Calu3 (cell line): ENCODE measurements at regions not wholly inside any gene's neighbourhood (a gene's known extent, or its start where the extent isn't known, plus 50 kb on each side); places are given as distances from the start of the nearest gene placed in this dataset.
"Not testable (repeated sequence)": the region's sequence is repeated elsewhere in the genome, so short reads cannot be mapped to it uniquely, and the experiment has no call there.

Experiments
- BruUV-seq: library from RNA; stranded (reverse); fragments of 400-500 nt; replicated peaks from 2 replicates; lab custom pipeline; 2021; lab: Mats Ljungman, UMichigan
- CTCF ChIA-PET: fragments of 300-600 bp; sonication (Branson Sonifier 250); formaldehyde crosslinking; loops from one replicate; lab custom pipeline; 2022; ENCODE audit warnings: antibody characterized with exemption; lab: Charles Lee
- DNase-seq: peaks from one replicate; pipeline ENCODE4 v3.0.0; 2022
- H3K27ac Mint-ChIP-seq: one replicate; pipeline ENCODE4 v1.8.0; 2022; ENCODE audit warnings: mixed read lengths; ENCODE audit not compliant: unreplicated experiment
- H3K27me3 Mint-ChIP-seq: one replicate; pipeline ENCODE4 v1.8.0; 2022; ENCODE audit warnings: mixed read lengths; ENCODE audit not compliant: unreplicated experiment
- H3K36me3 Mint-ChIP-seq: one replicate; pipeline ENCODE4 v1.8.0; 2022; ENCODE audit warnings: mild to moderate bottlenecking, moderate library complexity, mixed read lengths; ENCODE audit not compliant: insufficient read depth, unreplicated experiment
- H3K4me1 Mint-ChIP-seq: one replicate; pipeline ENCODE4 v1.8.0; 2022; ENCODE audit warnings: mild to moderate bottlenecking, low read depth, mixed read lengths; ENCODE audit not compliant: unreplicated experiment
- H3K4me3 Mint-ChIP-seq: one replicate; pipeline ENCODE4 v1.8.0; 2022; ENCODE audit warnings: mild to moderate bottlenecking, low read depth, moderate library complexity, mixed read lengths; ENCODE audit not compliant: unreplicated experiment
- H3K9me3 Mint-ChIP-seq: one replicate; pipeline ENCODE4 v1.8.0; 2022; ENCODE audit warnings: low read depth, mixed read lengths; ENCODE audit not compliant: unreplicated experiment
- CTCF ChIP-seq: fragments of 200-600 bp; IDR thresholded peaks from one replicate; pipeline ENCODE4 v1.8.0; 2022; ENCODE audit warnings: antibody characterized with exemption; ENCODE audit not compliant: unreplicated experiment
- intact Hi-C: fragments of 100-400 bp; cut with micrococcal nuclease; formaldehyde crosslinking; loops from one replicate; pipeline ENCODE4 v1.10.0; 2022; ENCODE audit not compliant: unreplicated experiment

GRCh38 chr2:160592993-160593392, 99.4 kb upstream of the RBMS1 start:
- CTCF ChIA-PET = no interaction called here
- TF ChIP-seq CTCF = no peak
- intact Hi-C loops = no loop called here
- no peaks in the 10 kb centered on the region for H3K27me3 Mint-ChIP-seq
- no peak overlapping the region for H3K4me3 Mint-ChIP-seq
- no peaks in the 10 kb centered on the region for H3K36me3 Mint-ChIP-seq
- peaks cover 11% of the 10 kb centered on the region for H3K4me1 Mint-ChIP-seq
- no TSS peak for BruUV-seq
- DNase-seq = no peak
- H3K27ac Mint-ChIP-seq = no peak overlapping the region
- H3K9me3 Mint-ChIP-seq = no peaks in the 10 kb centered on the region

- BruUV-seq = no TSS peak
- no peak for TF ChIP-seq CTCF
- H3K36me3 Mint-ChIP-seq = no peaks in the 10 kb centered on the region
- no peak overlapping the region for H3K27ac Mint-ChIP-seq
- CTCF ChIA-PET = no interaction called here
- H3K9me3 Mint-ChIP-seq = no peaks in the 10 kb centered on the region
- intact Hi-C loops = no loop called here
- no peak for DNase-seq
- H3K4me1 Mint-ChIP-seq = peaks cover 7% of the 10 kb centered on the region
- no peaks in the 10 kb centered on the region for H3K27me3 Mint-ChIP-seq
- H3K4me3 Mint-ChIP-seq = no peak overlapping the region
These were observed 102.8 kb upstream of the RBMS1 start for GRCh38 chr2:160596441-160596840.

DNA sequence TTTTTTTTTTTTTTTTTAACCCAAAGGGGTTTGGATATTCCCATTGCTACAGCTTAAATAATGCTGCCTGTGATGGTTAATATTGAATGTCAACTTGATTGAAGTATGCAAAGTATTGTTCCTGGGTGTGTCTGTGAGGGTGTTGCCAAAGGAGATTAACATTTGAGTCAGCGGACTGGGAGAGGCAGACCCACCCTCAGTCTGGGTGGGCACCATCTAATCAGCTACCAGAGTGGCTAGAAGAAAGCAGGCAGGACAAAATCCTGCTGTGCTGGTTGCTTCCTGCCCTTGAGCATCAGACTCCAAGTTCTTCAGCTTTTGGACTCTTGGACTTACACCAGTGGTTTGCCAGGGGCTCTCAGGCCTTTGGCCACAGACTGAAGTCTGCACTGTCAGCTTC, 106.8 kb upstream of the RBMS1 start:
- H3K36me3 Mint-ChIP-seq, BruUV-seq, DNase-seq, H3K4me3 Mint-ChIP-seq, H3K27me3 Mint-ChIP-seq, H3K27ac Mint-ChIP-seq, intact Hi-C loops, H3K9me3 Mint-ChIP-seq: not testable (repeated sequence)
- peaks cover 32% of the 10 kb centered on the region for H3K4me1 Mint-ChIP-seq
- CTCF ChIA-PET = interaction anchor here (0.6 kb wide), 1 partner anchor 305 kb away, joined by 4 read pairs; no protein-coding TSS in a partner anchor

GRCh38 chr2:160602073-160602472, 108.5 kb upstream of the RBMS1 start:
- no peak for TF ChIP-seq CTCF
- Mint-ChIP-seq H3K9me3 (no peaks in the 10 kb centered on the region), H3K4me3 (no peak overlapping the region), H3K27ac (no peak overlapping the region), H3K36me3 (no peaks in the 10 kb centered on the region), H3K27me3 (no peaks in the 10 kb centered on the region), H3K4me1 (peaks cover 40% of the 10 kb centered on the region)
- no TSS peak for BruUV-seq
- CTCF ChIA-PET = interaction anchor here (0.6 to 0.7 kb wide), 2 partner anchors 11 to 368 kb away, joined by 3 to 7 read pairs; no protein-coding TSS in a partner anchor
- intact Hi-C loops = no loop called here
- no peak for DNase-seq

DNA sequence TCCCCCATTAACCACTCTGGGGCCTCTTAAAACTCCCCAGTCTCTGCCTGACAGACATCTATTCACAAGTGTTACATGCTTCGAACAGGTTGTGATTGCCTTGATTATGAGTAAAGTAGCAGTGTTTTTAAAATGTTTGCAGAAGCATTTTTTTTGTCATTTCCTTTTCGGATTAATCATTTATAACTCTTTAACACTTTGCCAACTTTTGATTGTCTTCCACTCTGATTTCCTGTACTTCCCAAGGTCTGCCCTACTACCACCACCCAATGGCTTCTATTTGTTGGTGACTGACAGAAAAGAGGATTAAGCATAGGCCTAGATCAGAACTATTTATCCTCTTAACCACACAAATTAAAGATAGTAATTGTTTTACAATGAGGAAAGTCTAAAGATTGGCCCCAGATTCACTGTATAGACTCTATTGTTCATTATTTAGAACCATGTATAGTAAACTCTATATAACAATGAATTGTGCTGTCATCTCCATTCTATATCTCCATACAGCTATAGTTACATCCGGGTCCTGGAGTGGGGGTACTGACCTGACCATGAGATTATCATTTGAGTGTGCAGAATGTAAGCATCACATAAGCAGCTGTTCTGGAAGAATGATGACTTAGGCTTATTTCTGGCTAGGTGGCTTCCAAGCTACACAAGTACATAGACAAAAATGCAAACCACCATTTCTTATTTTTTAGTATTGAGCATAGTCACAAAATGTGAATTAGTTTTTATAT, 110.3 kb upstream of the RBMS1 start:
- H3K4me3 Mint-ChIP-seq = no peak overlapping the region
- H3K36me3 Mint-ChIP-seq = no peaks in the 10 kb centered on the region
- no peak for TF ChIP-seq CTCF
- no peaks in the 10 kb centered on the region for H3K27me3 Mint-ChIP-seq
- intact Hi-C loops = no loop called here
- no peak for DNase-seq
- BruUV-seq = no TSS peak
- no peaks in the 10 kb centered on the region for H3K9me3 Mint-ChIP-seq
- CTCF ChIA-PET = no interaction called here
- H3K4me1 Mint-ChIP-seq = peaks cover 40% of the 10 kb centered on the region
- H3K27ac Mint-ChIP-seq = no peak overlapping the region
